ENCODE measurements at regions not wholly inside any gene's neighbourhood (a gene's known extent, or its start where the extent isn't known, plus 50 kb on each side); places are given as distances from the start of the nearest gene placed in this dataset.

- no peak for DNase-seq (ENCODE audit: extremely low spot score, unreplicated experiment)
- no peak for TF ChIP-seq CTCF (IDR thresholded peaks at IDR 0.05)
- Mint-ChIP-seq H3K27ac (ENCODE audit: unreplicated experiment) (no peak overlapping the region), H3K36me3 (ENCODE audit: unreplicated experiment) (peaks cover 2% of the 10 kb centered on the region), H3K27me3 (ENCODE audit: unreplicated experiment) (peaks cover 22% of the 10 kb centered on the region), H3K9me3 (ENCODE audit: unreplicated experiment) (peaks cover 8% of the 10 kb centered on the region), H3K4me1 (ENCODE audit: unreplicated experiment) (peaks cover 7% of the 10 kb centered on the region), H3K4me3 (ENCODE audit: unreplicated experiment) (no peak overlapping the region)
Observed at GRCh38 chr12:71333418-71333817, 106.2 kb upstream of the LGR5 start.

- no peak for TF ChIP-seq CTCF (IDR thresholded peaks at IDR 0.05)
- Mint-ChIP-seq H3K27me3 (ENCODE audit: unreplicated experiment) (peaks cover 20% of the 10 kb centered on the region), H3K27ac (ENCODE audit: unreplicated experiment) (no peak overlapping the region), H3K9me3 (ENCODE audit: unreplicated experiment) (no peaks in the 10 kb centered on the region), H3K4me1 (ENCODE audit: unreplicated experiment) (peaks cover 6% of the 10 kb centered on the region), H3K36me3 (ENCODE audit: unreplicated experiment) (peaks cover 1% of the 10 kb centered on the region), H3K4me3 (ENCODE audit: unreplicated experiment) (no peak overlapping the region)
- no peak for DNase-seq (ENCODE audit: extremely low spot score, unreplicated experiment)
Observed at GRCh38 chr12:71329956-71330355, 109.6 kb upstream of the LGR5 start.

GRCh38 chr12:71321531-71321930 lies 118.1 kb upstream of the LGR5 start:
- no peaks in the 10 kb centered on the region for H3K4me1 Mint-ChIP-seq (ENCODE audit: unreplicated experiment)
- no peak overlapping the region for H3K27ac Mint-ChIP-seq (ENCODE audit: unreplicated experiment)
- H3K9me3 Mint-ChIP-seq (ENCODE audit: unreplicated experiment) = peaks cover 38% of the 10 kb centered on the region
- peaks cover 6% of the 10 kb centered on the region for H3K36me3 Mint-ChIP-seq (ENCODE audit: unreplicated experiment)
- DNase-seq (ENCODE audit: extremely low spot score, unreplicated experiment) = no peak
- H3K4me3 Mint-ChIP-seq (ENCODE audit: unreplicated experiment) = no peak overlapping the region
- H3K27me3 Mint-ChIP-seq (ENCODE audit: unreplicated experiment) = peaks cover 14% of the 10 kb centered on the region
- no peak for TF ChIP-seq CTCF (IDR thresholded peaks at IDR 0.05)

- Mint-ChIP-seq H3K4me3 (ENCODE audit: unreplicated experiment) (no peak overlapping the region), H3K9me3 (ENCODE audit: unreplicated experiment) (peaks cover 38% of the 10 kb centered on the region), H3K36me3 (ENCODE audit: unreplicated experiment) (peaks cover 6% of the 10 kb centered on the region), H3K27me3 (ENCODE audit: unreplicated experiment) (peaks cover 14% of the 10 kb centered on the region), H3K4me1 (ENCODE audit: unreplicated experiment) (no peaks in the 10 kb centered on the region), H3K27ac (ENCODE audit: unreplicated experiment) (no peak overlapping the region)
- TF ChIP-seq CTCF (IDR thresholded peaks at IDR 0.05) = no peak
- DNase-seq (ENCODE audit: extremely low spot score, unreplicated experiment) = no peak
Observed at GRCh38 chr12:71321130-71321529, 118.5 kb upstream of the LGR5 start.

GRCh38 chr12:71315328-71315985 lies 124.1 kb upstream of the LGR5 start:
- no peak overlapping the region for H3K4me3 Mint-ChIP-seq (ENCODE audit: unreplicated experiment)
- no peaks in the 10 kb centered on the region for H3K27me3 Mint-ChIP-seq (ENCODE audit: unreplicated experiment)
- peaks cover 7% of the 10 kb centered on the region for H3K4me1 Mint-ChIP-seq (ENCODE audit: unreplicated experiment)
- peaks cover 18% of the 10 kb centered on the region for H3K9me3 Mint-ChIP-seq (ENCODE audit: unreplicated experiment)
- no peak for TF ChIP-seq CTCF (IDR thresholded peaks at IDR 0.05)
- no peak overlapping the region for H3K27ac Mint-ChIP-seq (ENCODE audit: unreplicated experiment)
- no peaks in the 10 kb centered on the region for H3K36me3 Mint-ChIP-seq (ENCODE audit: unreplicated experiment)
- no peak for DNase-seq (ENCODE audit: extremely low spot score, unreplicated experiment)

All from osteocyte (in vitro differentiated cells).